WERI-Rb-1 (cell line): ENCODE measurements at regions not wholly inside any gene's neighbourhood (a gene's known extent, or its start where the extent isn't known, plus 50 kb on each side); places are given as distances from the start of the nearest gene placed in this dataset.
"Not testable (repeated sequence)": the region's sequence is repeated elsewhere in the genome, so short reads cannot be mapped to it uniquely, and the experiment has no call there.

Experiments
- DNase-seq: peaks from one replicate; pipeline ENCODE4 v3.0.0-alpha.2; 2020
- H3K27ac ChIP-seq: fragments of 250-450 bp; sonication (Bioruptor Pico); 2 replicates; pipeline ENCODE4 v1.5.1; 2020; ENCODE audit warnings: mild to moderate bottlenecking, moderate library complexity
- H3K27me3 ChIP-seq: fragments of 250-450 bp; sonication (Bioruptor Pico); 2 replicates; pipeline ENCODE4 v1.5.1; 2021; ENCODE audit warnings: mild to moderate bottlenecking, low read depth, moderate library complexity; ENCODE audit not compliant: insufficient read depth, severe bottlenecking
- H3K36me3 ChIP-seq: fragments of 250-450 bp; sonication (Bioruptor Pico); 2 replicates; pipeline ENCODE4 v1.5.1; 2020; ENCODE audit warnings: mild to moderate bottlenecking, moderate library complexity
- H3K4me3 ChIP-seq: 2 replicates; pipeline ENCODE4 v1.5.1; 2011; ENCODE audit warnings: low read depth, mild to moderate bottlenecking, control low read depth, low read length
- H3K9me3 ChIP-seq: fragments of 250-450 bp; sonication (Bioruptor Pico); 2 replicates; pipeline ENCODE4 v1.5.1; 2021; ENCODE audit warnings: mild to moderate bottlenecking, moderate library complexity; ENCODE audit not compliant: severe bottlenecking
- CTCF ChIP-seq: IDR thresholded peaks from 2 replicates; pipeline ENCODE4 v1.5.1; 2011; ENCODE audit warnings: low read depth, mild to moderate bottlenecking, control low read depth, inconsistent platforms, low read length

- H3K36me3 ChIP-seq, DNase-seq, H3K27ac ChIP-seq, H3K9me3 ChIP-seq, H3K4me3 ChIP-seq, H3K27me3 ChIP-seq: not testable (repeated sequence)
Measured at GRCh38 chr1:220475608-220476007, 52.3 kb upstream of the MARK1 start.

GRCh38 chr1:220475141-220475540 is 52.8 kb upstream of the MARK1 start:
- H3K36me3 ChIP-seq, DNase-seq, H3K27me3 ChIP-seq, H3K27ac ChIP-seq, H3K9me3 ChIP-seq, H3K4me3 ChIP-seq: not testable (repeated sequence)

GRCh38 chr1:220473440-220473839 is 54.5 kb upstream of the MARK1 start:
- TF ChIP-seq CTCF = no peak
- Histone ChIP-seq H3K27me3 (no peaks in the 10 kb centered on the region), H3K4me3 (no peak overlapping the region), H3K36me3 (no peaks in the 10 kb centered on the region), H3K27ac (no peak overlapping the region), H3K9me3 (no peaks in the 10 kb centered on the region)
- DNase-seq = no peak

- Histone ChIP-seq H3K36me3 (no peaks in the 10 kb centered on the region), H3K9me3 (peaks cover 13% of the 10 kb centered on the region), H3K4me3 (no peak overlapping the region), H3K27me3 (no peaks in the 10 kb centered on the region), H3K27ac (no peak overlapping the region)
- no peak for TF ChIP-seq CTCF
- DNase-seq = no peak
Measured at GRCh38 chr1:220462752-220463151, 65.2 kb upstream of the MARK1 start.

GRCh38 chr1:220458936-220459335 is 69.0 kb upstream of the MARK1 start:
- TF ChIP-seq CTCF = no peak
- DNase-seq = no peak
- Histone ChIP-seq H3K27ac (no peak overlapping the region), H3K27me3 (no peaks in the 10 kb centered on the region), H3K36me3 (no peaks in the 10 kb centered on the region), H3K4me3 (no peak overlapping the region), H3K9me3 (peaks cover 6% of the 10 kb centered on the region)

GRCh38 chr1:220457957-220458609 is 69.9 kb upstream of the MARK1 start:
- no peak for TF ChIP-seq CTCF
- no peaks in the 10 kb centered on the region for H3K27me3 ChIP-seq
- DNase-seq = no peak
- no peak overlapping the region for H3K4me3 ChIP-seq
- H3K9me3 ChIP-seq = no peaks in the 10 kb centered on the region
- H3K27ac ChIP-seq = no peak overlapping the region
- H3K36me3 ChIP-seq = no peaks in the 10 kb centered on the region

GRCh38 chr1:220455559-220455958 is 72.4 kb upstream of the MARK1 start:
- Histone ChIP-seq H3K27ac (no peak overlapping the region), H3K9me3 (no peaks in the 10 kb centered on the region), H3K4me3 (no peak overlapping the region), H3K36me3 (no peaks in the 10 kb centered on the region), H3K27me3 (no peaks in the 10 kb centered on the region)
- no peak for TF ChIP-seq CTCF
- DNase-seq = no peak
